NCI-H2029 (cell line): ENCODE measurements at regions not wholly inside any gene's neighbourhood (a gene's known extent, or its start where the extent isn't known, plus 50 kb on each side); places are given as distances from the start of the nearest gene placed in this dataset.
"Not testable (repeated sequence)": the region's sequence is repeated elsewhere in the genome, so short reads cannot be mapped to it uniquely, and the experiment has no call there.

Experiments
- DNase-seq: peaks from one replicate; lab custom pipeline; 2025; lab: John Stamatoyannopoulos, UW

GRCh38 chr3:152667267-152667666 lies 167.7 kb upstream of the P2RY1 start:
- no peak for DNase-seq

DNA sequence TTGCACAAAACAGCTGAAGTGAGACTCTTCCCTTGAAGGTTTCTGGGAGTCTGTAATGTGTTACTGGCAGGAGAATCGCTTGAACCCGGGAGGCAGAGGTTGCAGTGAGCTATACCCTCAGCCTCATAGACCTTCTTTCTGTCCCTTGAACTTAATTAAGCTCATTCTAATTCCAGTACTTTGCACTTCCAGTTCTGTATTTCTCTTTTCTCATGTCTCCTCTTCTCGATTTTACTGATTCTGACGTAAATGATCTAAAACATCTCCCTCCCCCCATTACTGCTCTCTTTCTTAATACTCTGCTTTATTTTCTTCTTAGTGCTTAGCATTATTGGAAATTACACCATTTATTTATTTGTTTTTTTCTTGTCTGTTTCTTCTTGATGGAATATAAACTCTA lies 165.4 kb upstream of the P2RY1 start:
- DNase-seq = no peak

DNA sequence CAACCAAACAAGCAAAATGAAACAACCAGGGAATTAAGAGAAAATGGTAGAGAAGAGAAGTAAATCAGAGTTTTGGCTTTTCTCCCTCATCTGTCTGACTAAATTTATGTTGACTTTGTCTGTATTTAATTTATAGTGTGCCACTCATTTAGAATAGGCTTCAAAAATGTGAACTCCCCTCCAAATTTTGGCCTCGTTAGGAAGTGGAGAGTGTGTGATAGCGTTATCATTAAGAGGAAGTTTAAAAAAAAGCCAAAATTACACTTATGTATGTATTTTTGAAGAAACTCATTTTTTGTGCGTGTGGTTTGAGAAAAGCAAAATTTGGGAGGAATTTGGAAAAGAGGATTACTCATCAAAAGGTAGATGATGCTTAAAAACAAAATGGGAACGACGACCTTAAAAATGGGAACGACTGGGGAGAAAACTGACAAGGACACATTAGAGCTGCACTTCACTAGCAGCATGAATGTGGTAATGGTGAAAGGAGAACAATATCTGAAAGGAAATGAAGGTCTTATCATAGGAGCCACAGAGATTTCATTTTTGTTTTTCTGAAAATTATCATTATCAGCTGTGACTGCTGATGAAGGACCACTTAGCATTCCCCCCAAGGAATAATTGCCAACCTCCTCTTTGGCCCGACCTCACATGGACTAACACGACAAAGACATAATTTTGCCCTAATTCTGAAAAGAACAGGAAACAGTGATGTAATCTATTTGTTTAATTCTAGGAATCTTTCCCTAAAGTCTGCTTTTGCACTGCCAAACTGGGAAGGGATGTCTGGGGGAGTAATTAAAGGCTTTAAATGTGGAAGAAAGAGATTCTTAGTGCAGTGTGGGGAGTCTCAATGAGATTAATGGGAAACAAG lies 163.2 kb upstream of the P2RY1 start:
- DNase-seq = no peak

- DNase-seq = no peak
Measured at GRCh38 chr3:152672320-152672649, 162.6 kb upstream of the P2RY1 start.

DNA sequence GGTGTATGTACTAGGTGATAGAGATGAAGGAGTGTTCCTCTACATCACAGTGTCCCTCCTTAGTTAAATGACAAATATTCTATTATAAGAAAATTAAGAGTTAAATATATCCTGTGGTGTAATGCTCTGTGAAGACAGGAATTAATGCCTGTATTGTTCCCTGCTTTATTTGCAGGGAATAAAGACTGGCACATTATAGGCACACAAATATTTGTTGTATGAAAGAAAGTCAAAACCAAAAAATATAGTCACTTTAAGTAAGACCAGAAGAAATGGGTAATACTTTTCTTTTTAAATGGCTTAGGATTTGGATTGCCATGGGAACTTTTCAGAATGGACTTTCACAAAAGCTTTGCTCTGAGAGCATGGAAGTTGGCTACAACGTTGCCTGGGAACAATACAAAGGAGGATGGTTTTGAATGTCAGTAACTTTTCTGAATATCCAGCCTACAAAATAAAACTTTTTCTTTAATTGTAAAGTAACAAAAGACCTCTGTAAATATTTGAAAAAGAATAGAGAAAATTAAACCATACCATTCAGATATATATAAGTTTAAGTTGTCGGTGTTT lies 158.0 kb upstream of the P2RY1 start:
- DNase-seq = no peak

DNA sequence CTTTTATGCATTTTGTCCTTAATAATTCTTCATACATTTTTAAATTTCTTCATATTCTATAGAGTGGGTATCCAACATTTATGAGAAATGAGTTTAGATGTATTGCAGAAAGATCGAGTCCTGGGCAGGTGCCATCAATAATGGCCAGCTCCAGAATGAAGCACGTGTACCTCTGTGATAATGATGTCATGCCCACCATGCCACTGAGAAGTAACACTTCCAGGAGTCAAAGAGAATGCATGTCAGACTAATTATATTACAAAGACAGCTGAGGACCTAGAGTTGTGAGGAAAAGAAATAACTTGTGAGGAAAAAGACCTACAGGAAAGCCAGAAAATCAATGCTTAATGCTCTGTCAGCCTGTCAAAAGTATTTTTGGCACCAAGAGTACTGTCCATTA lies 157.4 kb upstream of the P2RY1 start:
- DNase-seq = no peak

DNA sequence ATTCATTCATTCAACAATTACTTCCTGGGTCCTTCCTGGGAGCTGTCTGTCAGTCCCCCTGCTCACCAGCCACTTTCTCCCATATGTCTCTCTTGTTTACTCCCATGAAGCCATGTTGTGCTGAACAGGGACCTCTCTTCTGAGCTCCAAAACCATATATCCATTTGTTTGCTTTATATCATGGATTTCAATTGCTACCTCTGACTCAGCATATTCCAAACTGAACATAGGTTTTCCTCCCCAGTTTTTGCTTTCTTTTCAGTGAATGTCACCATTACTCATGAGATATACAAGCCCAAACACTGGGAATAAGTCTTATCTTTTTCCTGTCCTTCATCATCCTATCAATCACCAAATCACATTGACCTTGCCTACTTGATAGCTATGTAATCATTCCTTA lies 152.5 kb upstream of the P2RY1 start:
- no peak for DNase-seq

- no peak for DNase-seq
Measured at GRCh38 chr3:152683521-152683999, 151.4 kb upstream of the P2RY1 start.

DNA sequence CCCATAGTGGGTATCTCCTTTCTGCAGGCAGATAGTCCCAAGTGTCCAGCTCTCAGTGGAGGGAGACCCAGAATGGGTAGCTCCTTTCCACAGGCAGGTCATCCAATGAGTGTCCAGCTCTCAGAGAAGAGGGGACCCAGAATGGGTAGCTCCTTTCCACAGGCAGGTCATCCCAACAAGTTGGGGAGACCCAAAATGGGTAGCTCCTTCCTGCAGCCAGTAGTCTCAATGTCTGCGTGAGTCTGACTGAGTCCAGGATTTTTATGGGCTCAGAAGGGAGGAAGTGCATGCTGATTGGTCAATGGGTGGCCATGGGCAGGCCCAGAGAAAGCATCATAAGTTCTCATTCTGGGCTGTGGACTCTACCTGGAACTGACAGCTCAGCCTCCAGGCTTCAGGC lies 150.7 kb upstream of the P2RY1 start:
- DNase-seq = no peak

DNA sequence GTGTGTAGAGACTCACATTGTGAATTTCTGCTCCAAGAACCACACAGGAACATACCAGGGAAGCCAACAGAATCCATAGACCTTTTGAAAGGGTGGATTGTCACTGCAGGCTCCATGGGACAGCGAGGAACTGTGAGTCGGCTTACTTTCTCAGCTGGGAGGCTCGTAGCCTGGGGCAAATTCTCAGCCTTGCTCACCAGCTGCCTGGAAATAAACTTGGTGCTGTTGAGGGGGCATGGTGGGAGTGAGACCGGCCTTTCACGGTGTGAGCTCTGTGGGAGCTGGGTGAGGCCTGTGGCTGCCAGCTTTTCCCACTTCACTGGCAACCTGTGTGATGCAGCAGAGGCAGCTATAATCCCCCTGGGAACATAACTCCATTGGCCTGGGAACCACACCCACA lies 146.6 kb upstream of the P2RY1 start:
- DNase-seq = no peak

GRCh38 chr3:152692326-152692725 lies 142.6 kb upstream of the P2RY1 start:
- not testable (repeated sequence) for DNase-seq

DNA sequence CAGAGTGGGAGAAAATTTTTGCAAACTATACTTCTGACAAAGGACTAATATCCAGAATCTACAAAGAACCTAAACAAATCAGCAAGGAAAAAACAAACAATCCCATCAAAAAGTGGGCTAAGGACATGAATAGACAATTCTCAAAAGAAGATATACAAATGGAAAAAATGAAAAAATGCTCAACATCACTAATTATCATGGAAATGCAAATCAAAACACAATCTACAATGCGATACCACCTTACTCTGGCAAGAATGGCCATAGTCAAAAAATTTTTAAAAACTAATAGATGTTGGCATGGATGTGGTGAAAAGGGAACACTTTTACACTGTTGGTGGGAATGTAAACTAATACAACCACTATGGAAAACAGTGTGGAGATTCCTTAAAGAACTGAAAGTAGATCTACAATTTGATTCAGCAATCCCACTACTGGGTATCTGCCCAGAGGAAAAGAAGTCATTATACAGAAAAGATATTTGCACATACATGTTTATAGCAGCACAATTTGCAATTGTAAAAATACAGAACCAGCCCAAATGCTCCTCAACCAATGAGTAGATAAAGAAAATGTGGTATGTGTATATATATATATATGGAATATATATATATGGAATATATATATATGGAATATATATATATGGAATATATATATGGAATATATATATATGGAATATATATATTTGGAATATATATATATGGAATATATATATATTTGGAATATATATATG lies 141.2 kb upstream of the P2RY1 start:
- not testable (repeated sequence) for DNase-seq

DNA sequence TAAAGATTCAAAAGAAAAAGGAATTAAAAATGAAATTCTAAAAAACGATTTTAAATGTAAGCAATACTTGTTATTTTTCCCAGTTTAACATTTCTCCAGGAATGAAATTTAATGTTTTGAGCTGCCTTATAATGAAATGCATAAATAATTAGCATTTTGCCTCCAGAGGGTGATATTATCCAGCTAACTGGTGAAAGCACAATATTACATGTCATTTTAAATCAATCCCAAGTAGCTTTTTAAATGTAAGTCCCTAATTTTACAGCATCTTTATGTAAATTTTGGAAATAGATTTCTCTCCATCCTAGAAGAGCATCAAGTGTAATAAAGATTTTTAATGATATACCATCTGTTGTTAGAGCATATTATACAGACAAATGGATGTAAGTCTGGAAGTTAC lies 139.1 kb upstream of the P2RY1 start:
- DNase-seq = no peak

- DNase-seq = no peak
Measured at GRCh38 chr3:152696962-152697361, 138.0 kb upstream of the P2RY1 start.

DNA sequence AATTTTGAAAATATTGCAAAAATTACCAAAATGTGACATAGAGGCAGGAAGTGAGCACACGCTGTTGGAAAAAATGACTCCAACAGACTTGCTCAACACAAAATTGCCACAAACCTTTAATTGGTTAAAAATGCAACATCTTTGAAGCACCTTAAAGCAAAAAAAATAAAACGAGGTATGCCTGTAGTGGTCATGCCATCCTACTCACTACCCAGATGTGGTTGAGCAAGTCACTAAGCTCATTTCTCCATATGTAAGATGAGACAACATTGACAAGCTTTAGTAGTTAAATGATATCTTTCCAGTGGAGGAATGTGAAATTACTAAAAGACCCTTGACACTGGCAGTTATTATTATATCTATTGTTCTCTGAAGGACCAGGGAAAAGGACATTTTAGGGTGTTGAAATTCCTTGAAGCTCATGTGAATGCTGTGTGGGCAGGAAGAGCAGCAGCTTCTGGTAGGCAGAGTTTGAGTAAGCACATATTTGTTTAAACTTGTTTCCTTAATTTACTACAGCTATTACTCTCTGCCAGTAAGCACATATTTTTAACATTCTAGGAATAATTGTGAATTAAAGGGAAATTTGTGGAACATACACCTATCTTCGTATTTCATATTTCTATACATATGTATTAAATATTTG lies 131.6 kb upstream of the P2RY1 start:
- DNase-seq = no peak

DNA sequence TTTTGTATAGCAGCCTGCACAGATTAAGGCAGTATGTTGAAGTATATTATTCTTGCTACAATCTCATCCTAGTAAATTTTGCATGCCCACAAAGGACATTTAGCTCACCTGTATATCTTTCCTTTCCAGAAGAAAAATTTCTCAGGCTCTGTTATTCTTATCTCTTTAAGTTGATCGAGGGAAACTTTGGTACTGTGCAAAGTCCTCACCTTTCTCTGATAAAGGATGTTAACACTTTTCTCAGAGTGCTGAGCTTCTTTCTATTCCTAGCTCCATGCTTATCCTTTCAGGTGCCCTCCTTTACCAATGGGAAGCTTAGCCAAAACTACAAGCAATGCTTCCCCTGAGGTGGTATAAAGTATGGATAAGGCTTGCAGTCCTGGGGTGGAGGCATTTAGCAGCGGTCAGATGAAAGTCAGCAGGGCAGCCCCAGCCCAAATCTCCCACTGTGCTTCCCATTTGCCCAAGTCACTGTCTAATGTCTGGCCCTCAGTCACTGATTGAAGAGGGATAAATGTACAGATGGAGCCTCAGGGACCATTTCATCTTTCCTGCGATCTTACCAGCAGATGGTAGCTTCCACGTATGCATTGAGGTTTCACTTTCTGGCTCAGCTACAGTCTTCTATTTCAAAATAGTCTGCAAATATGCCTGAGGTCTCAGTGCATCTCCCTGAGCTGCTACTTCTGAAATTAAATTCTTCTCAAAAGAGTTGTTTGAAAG lies 127.8 kb upstream of the P2RY1 start:
- DNase-seq = no peak

GRCh38 chr3:152709659-152710058 lies 125.3 kb upstream of the P2RY1 start:
- no peak for DNase-seq

DNA sequence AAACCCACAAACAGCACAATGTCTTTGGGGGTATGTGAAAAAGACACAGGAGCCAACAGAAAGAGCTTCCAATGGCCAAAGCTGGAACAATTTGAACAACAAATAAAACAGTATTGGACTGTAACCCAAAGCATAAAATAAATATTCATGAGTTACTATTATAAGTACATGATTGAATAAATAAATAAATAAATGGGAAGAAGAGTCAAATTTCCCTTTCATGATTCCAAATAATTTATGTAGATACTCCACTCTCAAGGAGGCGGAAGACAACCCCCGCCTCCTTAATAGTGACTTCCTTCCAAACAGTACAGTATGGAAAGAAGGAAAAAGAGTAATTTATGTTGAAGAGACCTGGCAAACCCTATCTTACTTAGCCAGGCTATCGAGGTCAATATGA lies 124.4 kb upstream of the P2RY1 start:
- DNase-seq = no peak

- DNase-seq = no peak
Measured at GRCh38 chr3:152713989-152714388, 120.9 kb upstream of the P2RY1 start.

DNA sequence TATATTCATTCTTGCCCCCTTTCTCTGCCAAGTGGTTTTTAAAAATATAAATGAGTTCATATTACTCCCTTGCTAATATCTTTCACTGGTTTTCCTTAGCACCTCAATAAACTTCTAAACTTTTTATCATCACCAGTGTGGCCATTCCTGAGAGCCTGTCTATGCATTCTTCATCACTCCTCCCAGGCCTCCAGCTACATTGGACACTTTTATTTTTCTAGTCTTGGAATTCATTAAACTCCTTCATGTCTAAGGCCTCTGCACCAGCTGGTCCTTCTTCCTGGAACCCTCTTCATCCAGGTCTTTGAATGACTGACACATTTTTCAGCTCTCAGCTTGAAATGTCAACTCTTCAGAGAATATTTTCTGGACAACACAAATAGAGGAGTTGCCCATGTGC lies 120.4 kb upstream of the P2RY1 start:
- DNase-seq = no peak

DNA sequence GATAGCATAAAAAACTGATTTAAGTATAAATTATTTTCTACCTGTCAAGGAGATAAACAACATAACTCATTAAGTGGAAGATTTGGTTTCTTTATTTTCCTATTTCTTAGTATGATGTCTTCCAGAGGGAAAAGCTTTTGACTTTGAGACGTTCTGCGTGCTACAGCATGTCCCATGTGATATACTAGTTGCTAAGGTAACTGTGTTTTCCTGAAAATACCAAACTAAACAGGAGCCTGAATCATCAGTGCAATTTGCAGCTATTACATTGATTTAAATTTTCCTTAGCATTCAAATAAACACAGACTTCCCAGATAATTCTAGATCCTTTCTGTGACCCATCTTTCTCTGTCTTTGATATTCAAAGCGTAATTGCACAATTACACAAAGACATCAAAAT lies 117.7 kb upstream of the P2RY1 start:
- DNase-seq = no peak

- DNase-seq = no peak
Measured at GRCh38 chr3:152718810-152719209, 116.1 kb upstream of the P2RY1 start.
